ENCODE measurements at regions not wholly inside any gene's neighbourhood (a gene's known extent, or its start where the extent isn't known, plus 50 kb on each side); places are given as distances from the start of the nearest gene placed in this dataset.
A peak's percentile ranks its signal among the peaks of the same experiment; 100 is the strongest.

DNA sequence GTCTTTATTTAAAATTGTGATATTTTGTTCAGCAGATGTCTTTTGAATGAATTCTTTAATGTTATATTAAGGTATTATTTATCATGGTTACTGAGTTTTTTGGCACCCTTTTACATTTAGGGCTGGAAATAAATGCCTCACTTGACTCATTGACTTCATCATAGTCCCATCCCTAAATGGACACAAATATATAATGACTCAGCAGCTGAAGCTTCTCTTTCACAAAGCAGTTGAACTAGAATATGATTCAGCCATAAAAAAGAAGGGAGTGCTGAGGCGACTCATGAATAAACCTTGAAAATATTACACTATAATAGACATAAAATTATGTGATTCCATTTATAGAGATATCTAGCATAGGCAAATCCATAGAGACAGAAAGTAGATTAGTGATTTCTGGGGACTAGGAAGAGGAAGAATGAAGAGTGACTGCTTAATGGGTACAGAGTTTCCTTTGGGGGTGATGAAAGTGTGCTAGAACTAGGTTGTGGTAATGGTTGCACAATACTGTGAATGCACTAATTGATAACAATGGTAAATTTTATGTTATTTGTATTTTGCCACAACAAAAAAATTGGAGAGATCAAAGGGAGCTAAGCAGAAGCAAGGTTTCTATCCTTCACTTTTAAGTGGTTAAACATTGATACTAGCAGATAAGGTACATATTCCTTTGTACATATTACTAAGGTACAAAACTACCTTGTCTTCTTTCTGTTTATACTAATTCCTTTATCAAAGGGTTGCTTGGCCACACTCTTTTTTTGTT, 449.6 kb downstream of the NTRK2 start:
- DNase-seq (ENCODE audit: low read depth) = no peak
- TF ChIP-seq, protein P1, sequence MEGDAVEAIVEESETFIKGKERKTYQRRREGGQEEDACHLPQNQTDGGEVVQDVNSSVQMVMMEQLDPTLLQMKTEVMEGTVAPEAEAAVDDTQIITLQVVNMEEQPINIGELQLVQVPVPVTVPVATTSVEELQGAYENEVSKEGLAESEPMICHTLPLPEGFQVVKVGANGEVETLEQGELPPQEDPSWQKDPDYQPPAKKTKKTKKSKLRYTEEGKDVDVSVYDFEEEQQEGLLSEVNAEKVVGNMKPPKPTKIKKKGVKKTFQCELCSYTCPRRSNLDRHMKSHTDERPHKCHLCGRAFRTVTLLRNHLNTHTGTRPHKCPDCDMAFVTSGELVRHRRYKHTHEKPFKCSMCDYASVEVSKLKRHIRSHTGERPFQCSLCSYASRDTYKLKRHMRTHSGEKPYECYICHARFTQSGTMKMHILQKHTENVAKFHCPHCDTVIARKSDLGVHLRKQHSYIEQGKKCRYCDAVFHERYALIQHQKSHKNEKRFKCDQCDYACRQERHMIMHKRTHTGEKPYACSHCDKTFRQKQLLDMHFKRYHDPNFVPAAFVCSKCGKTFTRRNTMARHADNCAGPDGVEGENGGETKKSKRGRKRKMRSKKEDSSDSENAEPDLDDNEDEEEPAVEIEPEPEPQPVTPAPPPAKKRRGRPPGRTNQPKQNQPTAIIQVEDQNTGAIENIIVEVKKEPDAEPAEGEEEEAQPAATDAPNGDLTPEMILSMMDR (IDR thresholded peaks at IDR 0.05; ENCODE audit: insufficient read depth, low read depth, low read length, missing control alignments) = no peak
- H3K4me3 ChIP-seq (ENCODE audit: low read depth, low read length) = no peak overlapping the region

DNA sequence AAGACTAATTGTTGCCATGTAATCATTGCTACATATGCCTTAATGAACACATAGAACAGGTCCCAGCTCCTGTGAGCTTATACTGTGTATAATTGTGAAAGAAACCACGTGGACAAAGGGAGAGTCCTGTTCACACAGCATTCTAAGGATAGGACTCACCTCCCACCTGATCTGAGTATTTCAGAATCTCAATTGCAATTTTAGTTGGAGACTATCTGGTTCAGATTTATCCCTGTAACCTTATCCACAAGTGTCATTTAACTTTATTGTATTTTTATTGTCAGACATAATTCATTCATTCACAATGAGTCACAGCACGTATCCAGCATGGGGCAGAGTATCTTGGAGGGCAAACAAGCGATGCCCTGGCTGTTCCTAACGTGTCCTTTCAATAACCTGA, 448.3 kb downstream of the NTRK2 start:
- TF ChIP-seq, protein P1 (IDR thresholded peaks at IDR 0.05; ENCODE audit: insufficient read depth, low read depth, low read length, missing control alignments) = no peak
- DNase-seq (ENCODE audit: low read depth) = no peak
- H3K4me3 ChIP-seq (ENCODE audit: low read depth, low read length) = no peak overlapping the region

DNA sequence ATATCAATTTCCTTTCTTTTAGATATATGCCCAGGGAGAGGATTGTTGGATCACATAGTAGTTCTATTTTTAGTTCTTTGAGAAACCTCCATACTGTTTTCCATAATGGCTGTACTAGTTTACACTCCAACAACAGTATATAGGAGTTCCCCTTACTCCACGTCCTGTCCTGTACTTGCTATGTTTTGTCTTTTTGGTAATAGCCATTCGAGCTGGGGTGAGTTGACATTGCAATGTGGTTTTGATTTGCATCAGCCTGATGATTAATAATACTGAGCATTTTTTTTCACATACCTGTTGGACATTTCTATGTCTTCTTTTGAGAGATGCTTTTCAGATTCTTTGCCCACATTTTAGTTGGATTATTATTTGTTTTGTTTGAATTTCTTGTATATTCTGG, 445.9 kb downstream of the NTRK2 start:
- H3K4me3 ChIP-seq (ENCODE audit: low read depth, low read length) = no peak overlapping the region
- no peak for DNase-seq (ENCODE audit: low read depth)
- TF ChIP-seq, protein P1 (IDR thresholded peaks at IDR 0.05; ENCODE audit: insufficient read depth, low read depth, low read length, missing control alignments) = no peak

DNA sequence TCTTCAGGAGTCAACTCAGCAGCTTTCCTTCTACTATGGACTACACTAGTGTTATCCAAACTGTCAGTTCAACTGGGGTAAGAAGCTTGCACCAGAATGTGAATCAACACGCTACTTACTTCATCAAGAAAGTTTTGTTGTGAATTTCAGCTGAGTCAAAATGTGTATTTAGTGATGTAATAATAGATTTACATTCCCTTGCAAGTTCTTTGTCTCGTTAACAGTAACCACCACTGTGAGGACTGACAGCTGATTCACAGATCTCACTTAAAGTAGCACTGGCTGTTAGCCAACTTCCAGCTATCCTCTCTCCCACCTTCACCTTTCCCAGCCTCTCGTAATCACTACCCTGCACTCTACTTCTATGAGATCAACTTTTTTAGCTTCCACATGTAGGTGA, 445.3 kb downstream of the NTRK2 start:
- H3K4me3 ChIP-seq (ENCODE audit: low read depth, low read length) = no peak overlapping the region
- peak; percentile 9 for DNase-seq (ENCODE audit: low read depth)
- TF ChIP-seq, protein P1 (IDR thresholded peaks at IDR 0.05; ENCODE audit: insufficient read depth, low read depth, low read length, missing control alignments) = no peak

DNA sequence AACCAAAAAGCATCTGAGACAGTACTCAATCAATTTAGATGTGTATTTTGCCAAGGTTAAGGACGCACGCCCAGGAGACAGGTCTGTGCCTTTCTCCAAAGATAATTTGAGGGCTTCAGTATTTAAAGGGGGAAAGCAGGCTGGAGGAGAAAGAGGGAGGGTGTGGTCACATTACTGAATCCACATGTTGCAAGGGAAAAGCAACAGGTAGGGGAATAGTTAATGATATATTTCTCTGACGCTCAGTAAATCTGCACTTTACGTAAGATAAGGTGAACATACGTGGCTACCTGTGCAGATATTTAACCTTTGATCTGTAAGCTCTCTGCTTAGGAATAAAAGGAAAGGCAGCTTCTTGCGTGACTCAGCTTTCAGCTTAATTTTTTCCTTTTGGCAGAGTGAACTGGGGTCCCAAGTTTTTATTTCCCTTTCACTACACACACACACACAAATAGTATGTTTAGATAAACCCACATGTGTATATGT, 443.4 kb downstream of the NTRK2 start:
- no peak for DNase-seq (ENCODE audit: low read depth)
- no peak overlapping the region for H3K4me3 ChIP-seq (ENCODE audit: low read depth, low read length)
- TF ChIP-seq, protein P1 (IDR thresholded peaks at IDR 0.05; ENCODE audit: insufficient read depth, low read depth, low read length, missing control alignments) = no peak

DNA sequence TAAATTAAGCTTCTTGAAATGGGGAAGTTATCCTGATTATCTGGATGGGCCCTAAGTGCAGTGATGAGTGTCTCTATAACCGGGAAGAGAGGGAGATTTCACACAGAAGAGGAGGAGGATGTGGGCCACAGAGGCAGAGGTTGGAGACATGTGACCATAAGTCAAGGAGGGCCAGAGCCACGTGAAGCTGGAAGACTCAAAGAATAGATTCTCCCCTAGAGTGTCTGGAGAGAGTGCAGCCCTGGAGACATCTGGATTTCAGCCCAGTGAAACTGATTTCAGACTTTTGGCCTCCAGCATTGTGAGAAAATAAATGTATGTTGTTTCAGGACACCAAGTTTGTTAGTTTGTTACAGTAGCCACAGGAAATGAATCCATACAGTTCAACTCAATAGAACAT, 442.9 kb downstream of the NTRK2 start:
- no peak for DNase-seq (ENCODE audit: low read depth)
- TF ChIP-seq, protein P1 (IDR thresholded peaks at IDR 0.05; ENCODE audit: insufficient read depth, low read depth, low read length, missing control alignments) = no peak
- no peak overlapping the region for H3K4me3 ChIP-seq (ENCODE audit: low read depth, low read length)

DNA sequence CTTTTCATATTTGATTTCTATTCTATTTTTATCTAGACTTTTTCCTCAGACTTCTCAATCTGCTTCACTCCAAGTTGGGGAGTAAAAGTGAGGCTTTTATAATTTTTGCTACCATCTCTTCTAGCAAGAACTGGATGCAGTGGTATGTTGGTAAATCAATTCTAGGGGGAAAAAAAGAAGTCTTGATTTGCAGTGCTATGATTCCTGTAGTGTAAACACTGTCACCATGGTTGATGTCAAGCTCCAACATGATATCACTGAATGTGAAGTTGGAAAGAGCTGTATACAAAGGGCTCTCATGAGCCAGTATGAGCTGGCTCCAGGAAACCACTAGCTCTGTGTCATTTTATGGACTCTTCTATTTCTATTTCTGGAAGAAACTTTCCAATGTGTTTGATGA, 439.2 kb downstream of the NTRK2 start:
- no peak for DNase-seq (ENCODE audit: low read depth)
- H3K4me3 ChIP-seq (ENCODE audit: low read depth, low read length) = no peak overlapping the region
- TF ChIP-seq, protein P1 (IDR thresholded peaks at IDR 0.05; ENCODE audit: insufficient read depth, low read depth, low read length, missing control alignments) = no peak

Measured in GM12865 (cell line).